DND-41 (cell line): ENCODE measurements at regions not wholly inside any gene's neighbourhood (a gene's known extent, or its start where the extent isn't known, plus 50 kb on each side); places are given as distances from the start of the nearest gene placed in this dataset.

Experiments
- ATAC-seq: fragments of 200-7000 bp; cut with Tn5 transposase; 3 replicates; pipeline ENCODE4 v1.9.1; 2021; ENCODE audit warnings: low read depth; ENCODE audit not compliant: insufficient read depth
- DNase-seq: peaks from one replicate; pipeline ENCODE4 v3.0.0-alpha.2; 2020
- H2AFZ ChIP-seq: 2 replicates; pipeline ENCODE4 v1.6.0; 2012; ENCODE audit warnings: low read depth, low read length
- H3K27ac ChIP-seq: 2 replicates; pipeline ENCODE4 v1.5.1; 2012; ENCODE audit warnings: low read length, inconsistent platforms
- H3K27me3 ChIP-seq: fragments of 200-600 bp; sonication (generic); 2 replicates; pipeline ENCODE4 v1.6.0; 2012; ENCODE audit warnings: low read length, mild to moderate bottlenecking, inconsistent platforms; ENCODE audit not compliant: insufficient read depth, poor library complexity
- H3K36me3 ChIP-seq: 2 replicates; pipeline ENCODE4 v1.5.1; 2012; ENCODE audit warnings: low read length, inconsistent platforms; ENCODE audit not compliant: insufficient read depth
- H3K4me1 ChIP-seq: 2 replicates; pipeline ENCODE4 v1.5.1; 2012; ENCODE audit warnings: mild to moderate bottlenecking, low read length; ENCODE audit not compliant: insufficient read depth
- H3K4me2 ChIP-seq: 2 replicates; pipeline ENCODE4 v1.6.0; 2012; ENCODE audit warnings: mild to moderate bottlenecking, moderate library complexity, low read length, inconsistent platforms; ENCODE audit not compliant: insufficient read depth
- H3K4me3 ChIP-seq, 2 experiments: fragments of 200-600 bp in 1 of 2; shearing (Covaris generic) in 1 of 2; 2 replicates each; pipeline ENCODE4 v1.5.1; 2012 to 2016; ENCODE audit warnings: inconsistent platforms in 2 of 2, low read length in 2 of 2, mild to moderate bottlenecking in 2 of 2, low read depth in 1 of 2, moderate library complexity in 1 of 2
- H3K79me2 ChIP-seq: 2 replicates; pipeline ENCODE4 v1.6.0; 2012; ENCODE audit warnings: low read length, inconsistent platforms; ENCODE audit not compliant: insufficient read depth
- H3K9ac ChIP-seq: 2 replicates; pipeline ENCODE4 v1.6.0; 2012; ENCODE audit warnings: low read depth, mild to moderate bottlenecking, inconsistent platforms, low read length, moderate library complexity
- H3K9me3 ChIP-seq: 2 replicates; pipeline ENCODE4 v1.5.1; 2012; ENCODE audit warnings: low read length, moderate library complexity, mild to moderate bottlenecking, inconsistent platforms; ENCODE audit not compliant: insufficient read depth, severe bottlenecking
- H4K20me1 ChIP-seq: 2 replicates; pipeline ENCODE4 v1.6.0; 2012; ENCODE audit warnings: low read length; ENCODE audit not compliant: insufficient read depth
- EZH2 ChIP-seq: IDR thresholded peaks from 3 replicates; pipeline ENCODE4 v1.6.1; 2012; ENCODE audit warnings: borderline replicate concordance, low read depth, mild to moderate bottlenecking, moderate library complexity, low read length, inconsistent platforms; ENCODE audit not compliant: severe bottlenecking
- TF ChIP-seq, protein P1 (sequence below): IDR thresholded peaks from 2 replicates; pipeline ENCODE4 v1.5.1; 2012; ENCODE audit warnings: borderline replicate concordance, low read length, moderate library complexity, mild to moderate bottlenecking; ENCODE audit not compliant: poor library complexity, severe bottlenecking; ENCODE audit errors: extremely low read depth

DNA sequence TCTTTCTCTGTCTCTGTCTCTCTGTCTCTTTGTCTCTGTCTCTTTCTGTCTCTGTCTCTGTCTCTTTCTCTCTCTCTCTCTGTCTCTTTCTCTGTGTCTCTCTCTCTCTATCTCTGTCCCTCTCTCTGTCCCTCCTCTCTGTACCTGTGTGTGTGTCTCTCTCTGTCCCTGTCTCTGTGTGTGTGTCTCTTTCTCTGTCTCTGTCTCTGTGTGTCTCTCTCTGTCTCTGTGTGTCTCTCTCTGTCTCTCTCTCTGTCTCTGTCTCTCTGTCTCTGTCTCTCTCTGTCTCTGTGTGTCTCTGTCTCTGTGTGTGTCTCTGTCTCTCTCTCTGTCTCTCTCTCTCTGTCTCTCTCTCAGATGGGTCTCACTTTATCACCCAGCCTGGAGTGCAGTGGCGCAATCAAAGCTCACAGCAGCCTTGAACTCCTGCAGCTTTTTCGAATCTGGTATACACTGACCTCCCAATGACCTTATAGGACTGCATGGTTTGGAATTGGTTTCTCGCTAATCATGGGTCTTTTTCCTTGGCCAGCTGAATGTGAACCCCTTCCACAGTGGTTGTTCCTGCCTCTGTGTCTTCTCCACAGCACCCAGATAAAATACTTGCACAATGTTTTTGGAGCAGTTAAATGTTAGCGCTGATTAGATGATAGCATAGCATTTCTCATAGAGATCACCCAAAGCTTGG is 102.6 kb upstream of the KLHL25 start:
- TF ChIP-seq, protein P1, sequence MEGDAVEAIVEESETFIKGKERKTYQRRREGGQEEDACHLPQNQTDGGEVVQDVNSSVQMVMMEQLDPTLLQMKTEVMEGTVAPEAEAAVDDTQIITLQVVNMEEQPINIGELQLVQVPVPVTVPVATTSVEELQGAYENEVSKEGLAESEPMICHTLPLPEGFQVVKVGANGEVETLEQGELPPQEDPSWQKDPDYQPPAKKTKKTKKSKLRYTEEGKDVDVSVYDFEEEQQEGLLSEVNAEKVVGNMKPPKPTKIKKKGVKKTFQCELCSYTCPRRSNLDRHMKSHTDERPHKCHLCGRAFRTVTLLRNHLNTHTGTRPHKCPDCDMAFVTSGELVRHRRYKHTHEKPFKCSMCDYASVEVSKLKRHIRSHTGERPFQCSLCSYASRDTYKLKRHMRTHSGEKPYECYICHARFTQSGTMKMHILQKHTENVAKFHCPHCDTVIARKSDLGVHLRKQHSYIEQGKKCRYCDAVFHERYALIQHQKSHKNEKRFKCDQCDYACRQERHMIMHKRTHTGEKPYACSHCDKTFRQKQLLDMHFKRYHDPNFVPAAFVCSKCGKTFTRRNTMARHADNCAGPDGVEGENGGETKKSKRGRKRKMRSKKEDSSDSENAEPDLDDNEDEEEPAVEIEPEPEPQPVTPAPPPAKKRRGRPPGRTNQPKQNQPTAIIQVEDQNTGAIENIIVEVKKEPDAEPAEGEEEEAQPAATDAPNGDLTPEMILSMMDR = no peak
- TF ChIP-seq EZH2 = no peak
- Histone ChIP-seq H3K27ac (no peak overlapping the region), H3K79me2 (no peaks in the 10 kb centered on the region), H3K9ac (no peak overlapping the region), H2AFZ (no peak overlapping the region), H3K4me3 (no peak overlapping the region), H3K4me1 (no peaks in the 10 kb centered on the region), H4K20me1 (no peaks in the 10 kb centered on the region), H3K9me3 (no peaks in the 10 kb centered on the region), H3K4me2 (no peak overlapping the region), H3K27me3 (no peaks in the 10 kb centered on the region), H3K36me3 (no peaks in the 10 kb centered on the region)
- ATAC-seq = no peak
- DNase-seq = no peak

DNA sequence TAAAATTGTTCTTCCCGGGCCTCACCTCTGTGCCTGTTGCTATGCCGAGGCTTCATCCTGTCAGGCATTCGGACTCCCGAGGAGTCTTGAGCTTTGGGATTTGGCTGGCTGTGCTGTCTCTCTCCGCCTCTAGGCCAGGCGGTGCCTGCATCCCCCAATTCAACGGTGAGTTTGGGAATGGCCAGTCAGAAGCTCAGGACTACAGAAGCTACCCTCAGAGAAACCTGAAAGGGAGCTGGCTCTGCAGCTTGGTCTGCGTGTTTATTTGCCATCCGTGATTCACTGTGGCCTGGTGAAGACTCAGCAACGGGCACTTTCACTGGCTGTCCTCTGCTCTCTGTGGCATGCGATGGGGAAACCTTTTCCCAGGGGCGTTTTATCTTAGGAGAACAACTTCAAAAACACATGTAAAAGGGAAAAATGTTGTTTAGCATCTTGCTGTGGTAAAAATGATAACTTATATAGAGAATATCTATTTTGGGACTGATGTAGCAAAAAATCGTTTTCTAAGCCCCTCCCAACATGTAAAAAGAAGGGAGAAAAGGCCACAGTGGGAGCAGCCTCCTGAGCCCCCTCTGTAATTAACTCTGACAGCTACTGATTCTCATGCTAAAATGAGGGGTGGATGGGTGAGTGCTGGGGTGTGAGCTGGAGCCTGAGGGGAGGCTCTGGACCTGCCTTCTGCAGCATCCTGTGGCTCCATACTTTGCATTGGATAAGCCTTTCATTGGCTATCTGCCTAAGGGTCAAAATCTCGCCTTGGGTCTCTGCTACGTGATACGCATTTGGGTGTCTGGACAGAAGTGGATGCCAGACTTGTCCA is 103.4 kb upstream of the KLHL25 start:
- Histone ChIP-seq H3K9ac (no peak overlapping the region), H2AFZ (no peak overlapping the region), H3K4me1 (no peaks in the 10 kb centered on the region), H3K79me2 (no peaks in the 10 kb centered on the region), H3K4me2 (no peak overlapping the region), H4K20me1 (no peaks in the 10 kb centered on the region), H3K4me3 (no peak overlapping the region), H3K27me3 (no peaks in the 10 kb centered on the region), H3K36me3 (no peaks in the 10 kb centered on the region), H3K9me3 (no peaks in the 10 kb centered on the region), H3K27ac (no peak overlapping the region)
- DNase-seq (no peak), ATAC-seq (no peak)
- TF ChIP-seq EZH2 = no peak
- TF ChIP-seq, protein P1 = no peak

DNA sequence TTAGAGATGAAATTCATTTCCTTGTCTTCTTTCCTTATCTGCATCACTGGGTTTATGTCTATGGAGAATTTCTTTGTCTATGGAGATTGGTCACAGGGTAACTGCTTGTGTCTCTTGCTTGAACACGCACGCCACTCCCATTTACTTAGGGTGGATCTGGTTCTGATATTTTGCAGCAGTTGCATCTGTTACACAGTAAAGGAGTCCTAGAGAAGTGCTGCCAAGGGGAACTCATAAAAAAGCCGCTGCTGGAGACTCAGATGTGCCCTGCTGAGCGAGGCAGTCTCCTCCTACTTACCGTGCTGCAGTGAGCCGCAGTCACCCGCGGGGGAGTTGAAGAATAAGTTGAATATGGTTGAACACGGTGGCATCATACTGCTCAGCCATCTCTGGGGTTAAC is 105.2 kb upstream of the KLHL25 start:
- Histone ChIP-seq H3K4me3 (no peak overlapping the region), H3K27ac (no peak overlapping the region), H2AFZ (no peak overlapping the region), H3K4me2 (no peak overlapping the region), H3K27me3 (no peaks in the 10 kb centered on the region), H3K9me3 (no peaks in the 10 kb centered on the region), H3K4me1 (no peaks in the 10 kb centered on the region), H3K79me2 (no peaks in the 10 kb centered on the region), H3K9ac (no peak overlapping the region), H4K20me1 (no peaks in the 10 kb centered on the region), H3K36me3 (no peaks in the 10 kb centered on the region)
- DNase-seq (no peak), ATAC-seq (no peak)
- TF ChIP-seq, protein P1 = no peak
- no peak for TF ChIP-seq EZH2
